Peyer's patch (tissue), 4 donors: ENCODE measurements at regions not wholly inside any gene's neighbourhood (a gene's known extent, or its start where the extent isn't known, plus 50 kb on each side); places are given as distances from the start of the nearest gene placed in this dataset.

Experiments
- POLR2A ChIP-seq, 2 donors: fragments of 450-650 bp; IDR thresholded peaks; one replicate each; pipeline ENCODE4 v1.5.1; 2017; ENCODE audit warnings: antibody characterized with exemption in 2 of 2, mild to moderate bottlenecking in 2 of 2, moderate library complexity in 2 of 2
- TF ChIP-seq, protein P1 (sequence below), 6 experiments: fragments of 450-650 bp in 4 of 6; fragments of 200-600 bp in 2 of 6; sonication (generic) in 1 of 6; IDR thresholded peaks; one replicate each; pipeline ENCODE4 v1.5.1; 2017 to 2019; ENCODE audit warnings: antibody characterized with exemption in 6 of 6, mild to moderate bottlenecking in 3 of 6, moderate library complexity in 1 of 6

DNA sequence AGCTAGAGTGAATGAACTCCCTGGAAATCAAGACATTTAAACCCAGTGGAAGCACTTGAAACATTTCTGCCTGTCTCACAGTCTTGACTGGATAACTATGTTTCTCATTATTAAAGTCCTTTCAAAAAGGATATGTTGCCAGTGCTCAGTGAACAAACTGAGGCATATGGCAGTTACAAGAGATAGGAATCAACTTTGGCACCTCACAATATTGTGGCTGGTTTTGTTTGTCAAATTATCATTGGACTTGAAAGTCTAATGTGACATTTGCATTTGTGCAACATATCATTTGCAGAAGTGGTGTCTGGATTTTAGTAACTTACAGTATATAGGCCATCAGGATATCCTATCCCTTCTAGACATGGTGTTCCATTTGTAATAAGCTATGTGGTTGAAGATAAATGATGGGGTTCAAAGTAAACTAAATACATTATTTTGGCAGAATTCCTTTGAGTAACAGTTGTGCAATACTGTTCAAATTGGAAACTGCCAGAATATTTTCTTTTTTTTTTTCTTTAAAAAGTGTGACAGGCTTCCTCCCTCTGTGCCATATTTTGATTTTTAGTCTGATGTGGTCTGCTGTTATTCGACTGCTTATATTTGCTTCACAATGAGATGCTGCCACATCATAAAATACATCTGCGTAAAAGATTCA, 927.7 kb downstream of the FLRT2 start:
- TF ChIP-seq, protein P1, sequence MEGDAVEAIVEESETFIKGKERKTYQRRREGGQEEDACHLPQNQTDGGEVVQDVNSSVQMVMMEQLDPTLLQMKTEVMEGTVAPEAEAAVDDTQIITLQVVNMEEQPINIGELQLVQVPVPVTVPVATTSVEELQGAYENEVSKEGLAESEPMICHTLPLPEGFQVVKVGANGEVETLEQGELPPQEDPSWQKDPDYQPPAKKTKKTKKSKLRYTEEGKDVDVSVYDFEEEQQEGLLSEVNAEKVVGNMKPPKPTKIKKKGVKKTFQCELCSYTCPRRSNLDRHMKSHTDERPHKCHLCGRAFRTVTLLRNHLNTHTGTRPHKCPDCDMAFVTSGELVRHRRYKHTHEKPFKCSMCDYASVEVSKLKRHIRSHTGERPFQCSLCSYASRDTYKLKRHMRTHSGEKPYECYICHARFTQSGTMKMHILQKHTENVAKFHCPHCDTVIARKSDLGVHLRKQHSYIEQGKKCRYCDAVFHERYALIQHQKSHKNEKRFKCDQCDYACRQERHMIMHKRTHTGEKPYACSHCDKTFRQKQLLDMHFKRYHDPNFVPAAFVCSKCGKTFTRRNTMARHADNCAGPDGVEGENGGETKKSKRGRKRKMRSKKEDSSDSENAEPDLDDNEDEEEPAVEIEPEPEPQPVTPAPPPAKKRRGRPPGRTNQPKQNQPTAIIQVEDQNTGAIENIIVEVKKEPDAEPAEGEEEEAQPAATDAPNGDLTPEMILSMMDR (IDR thresholded peaks at IDR 0.05) = no peak
- TF ChIP-seq POLR2A (IDR thresholded peaks at IDR 0.05) = no peak
